Upper lobe of right lung (tissue), 1 donor: ENCODE measurements at regions not wholly inside any gene's neighbourhood (a gene's known extent, or its start where the extent isn't known, plus 50 kb on each side); places are given as distances from the start of the nearest gene placed in this dataset.

ENCODE experiments used
- ATAC-seq: fragments of 200-7000 bp; cut with Tn5 transposase; one replicate; pipeline ENCODE4 v1.9.1; 2020; ENCODE audit warnings: mild to moderate bottlenecking, moderate library complexity
- DNase-seq: peaks from one replicate; pipeline ENCODE4 v3.0.0-alpha.2; 2020
- H3K27ac ChIP-seq: fragments of 200-600 bp; one replicate; pipeline ENCODE4 v1.8.0; 2022
- H3K27me3 ChIP-seq: fragments of 200-600 bp; one replicate; pipeline ENCODE4 v1.8.0; 2022; ENCODE audit warnings: mild to moderate bottlenecking
- H3K36me3 ChIP-seq: fragments of 200-600 bp; one replicate; pipeline ENCODE4 v1.8.0; 2022
- H3K4me1 ChIP-seq: fragments of 200-600 bp; one replicate; pipeline ENCODE4 v1.8.0; 2022
- H3K4me3 ChIP-seq: fragments of 200-600 bp; one replicate; pipeline ENCODE4 v1.8.0; 2022; ENCODE audit warnings: mild to moderate bottlenecking
- H3K9me3 ChIP-seq: fragments of 200-600 bp; one replicate; pipeline ENCODE4 v1.8.0; 2022
- intact Hi-C: fragments of 100-400 bp; cut with DNase I; formaldehyde crosslinking; loops from one replicate; pipeline ENCODE4 v1.11.0; 2022
- TF ChIP-seq, protein P1 (sequence below): fragments of 200-600 bp; IDR thresholded peaks from one replicate; pipeline ENCODE4 v1.8.0; 2022; ENCODE audit warnings: antibody characterized with exemption
- donor health status: DM: no; HTN: yes; CAD: no; lungs with severe emphysema.

DNA sequence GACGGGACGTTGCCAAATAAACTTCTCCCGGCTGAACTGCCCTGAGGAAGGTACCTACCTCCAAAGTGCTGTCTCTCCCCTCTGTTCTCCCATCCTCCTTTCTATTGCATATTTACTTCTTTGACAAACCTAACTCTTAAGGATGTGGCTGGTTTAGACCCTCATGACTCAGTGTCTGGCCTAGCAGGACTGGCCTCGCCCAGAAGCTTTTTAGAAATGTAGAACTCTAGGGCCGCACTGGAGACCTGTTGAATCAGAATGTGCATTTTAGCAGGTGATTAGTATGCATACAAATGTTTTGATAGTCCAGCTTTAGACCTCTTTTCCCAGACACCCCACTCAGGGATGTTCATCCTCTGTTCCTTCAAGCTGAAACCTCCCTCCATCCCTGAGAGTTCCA, 335.9 kb downstream of the PIK3R1 start:
- Histone ChIP-seq H3K9me3 (no peaks in the 10 kb centered on the region), H3K27ac (no peak overlapping the region), H3K4me1 (no peaks in the 10 kb centered on the region), H3K36me3 (no peaks in the 10 kb centered on the region), H3K4me3 (no peak overlapping the region), H3K27me3 (no peaks in the 10 kb centered on the region)
- DNase-seq (no peak), ATAC-seq (no peak)
- intact Hi-C loops, result no loop called here
- TF ChIP-seq, protein P1, sequence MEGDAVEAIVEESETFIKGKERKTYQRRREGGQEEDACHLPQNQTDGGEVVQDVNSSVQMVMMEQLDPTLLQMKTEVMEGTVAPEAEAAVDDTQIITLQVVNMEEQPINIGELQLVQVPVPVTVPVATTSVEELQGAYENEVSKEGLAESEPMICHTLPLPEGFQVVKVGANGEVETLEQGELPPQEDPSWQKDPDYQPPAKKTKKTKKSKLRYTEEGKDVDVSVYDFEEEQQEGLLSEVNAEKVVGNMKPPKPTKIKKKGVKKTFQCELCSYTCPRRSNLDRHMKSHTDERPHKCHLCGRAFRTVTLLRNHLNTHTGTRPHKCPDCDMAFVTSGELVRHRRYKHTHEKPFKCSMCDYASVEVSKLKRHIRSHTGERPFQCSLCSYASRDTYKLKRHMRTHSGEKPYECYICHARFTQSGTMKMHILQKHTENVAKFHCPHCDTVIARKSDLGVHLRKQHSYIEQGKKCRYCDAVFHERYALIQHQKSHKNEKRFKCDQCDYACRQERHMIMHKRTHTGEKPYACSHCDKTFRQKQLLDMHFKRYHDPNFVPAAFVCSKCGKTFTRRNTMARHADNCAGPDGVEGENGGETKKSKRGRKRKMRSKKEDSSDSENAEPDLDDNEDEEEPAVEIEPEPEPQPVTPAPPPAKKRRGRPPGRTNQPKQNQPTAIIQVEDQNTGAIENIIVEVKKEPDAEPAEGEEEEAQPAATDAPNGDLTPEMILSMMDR, result no peak

DNA sequence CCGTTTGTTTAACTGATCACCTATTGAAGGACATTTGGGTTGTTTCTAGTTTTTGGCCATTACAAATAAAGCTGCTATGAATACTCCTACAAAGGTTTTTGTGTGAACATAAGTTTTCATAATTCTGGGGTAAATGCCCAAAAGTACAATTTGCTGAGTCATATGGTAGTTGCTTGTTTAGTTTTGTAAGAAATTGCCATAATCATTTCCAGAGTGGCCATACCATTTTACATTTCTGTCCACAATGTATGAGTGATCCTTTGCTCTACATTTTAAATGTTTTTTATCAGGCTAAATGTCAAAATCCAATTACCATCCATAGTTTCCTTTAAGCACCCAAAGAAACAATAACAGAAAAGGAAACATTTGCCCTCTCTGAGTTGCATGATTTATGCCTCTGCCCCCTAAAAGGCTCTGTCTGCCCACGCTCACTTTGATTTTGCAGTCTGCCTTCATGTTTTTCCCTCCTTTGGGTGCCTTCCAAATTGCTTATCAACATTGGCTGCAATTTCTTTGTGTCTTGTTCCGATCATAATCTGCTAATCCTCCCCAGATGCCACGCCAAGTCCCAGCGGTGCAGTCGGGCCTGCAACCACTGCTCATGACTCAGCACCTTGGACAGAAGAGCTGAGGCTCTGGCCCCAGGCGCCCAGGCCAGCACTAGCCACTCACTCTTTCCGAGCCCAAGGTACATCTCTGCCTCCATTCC, 339.2 kb downstream of the PIK3R1 start:
- Histone ChIP-seq H3K9me3 (no peaks in the 10 kb centered on the region), H3K36me3 (no peaks in the 10 kb centered on the region), H3K4me1 (no peaks in the 10 kb centered on the region), H3K27ac (no peak overlapping the region), H3K4me3 (no peak overlapping the region), H3K27me3 (no peaks in the 10 kb centered on the region)
- peak; percentile 41 for ATAC-seq
- no peak for DNase-seq
- TF ChIP-seq, protein P1, result no peak
- intact Hi-C loops, result no loop called here

DNA sequence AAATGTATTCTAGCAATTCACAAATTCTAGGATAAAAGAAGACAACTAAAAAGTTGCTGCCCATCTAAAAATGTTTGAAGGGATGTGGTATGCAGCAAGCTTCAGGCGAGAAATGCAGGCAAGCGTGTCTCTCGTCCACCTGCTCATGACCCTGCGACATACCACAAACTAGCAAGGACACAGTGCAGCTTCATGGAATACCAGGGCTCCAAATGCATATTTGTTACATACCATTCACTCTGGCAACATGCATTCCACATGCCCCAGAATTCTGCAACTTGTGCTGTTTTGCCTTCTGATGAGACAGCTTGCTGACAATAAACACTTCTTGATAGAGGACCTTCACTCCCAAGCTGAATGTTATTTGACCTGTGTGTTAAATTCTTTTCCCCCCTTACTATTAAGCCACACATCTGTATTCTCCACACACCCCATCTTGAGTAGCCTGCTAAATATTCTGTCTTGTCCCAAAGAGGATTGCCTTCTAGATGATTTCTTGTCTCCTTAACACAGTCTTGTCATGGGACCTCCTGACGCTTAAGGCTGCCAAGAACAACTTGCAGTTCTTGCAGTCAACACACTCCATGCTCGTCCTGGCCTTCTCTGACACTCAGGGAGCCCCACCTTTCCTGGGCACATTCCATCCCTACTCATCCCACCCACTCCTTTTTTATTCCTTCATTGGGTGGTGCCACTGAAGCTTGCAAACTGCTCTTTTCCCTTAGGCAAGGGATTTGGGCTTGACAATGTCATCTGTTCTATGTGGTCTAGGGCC, 340.5 kb downstream of the PIK3R1 start:
- Histone ChIP-seq H3K27me3 (no peaks in the 10 kb centered on the region), H3K27ac (no peak overlapping the region), H3K4me1 (no peaks in the 10 kb centered on the region), H3K9me3 (no peaks in the 10 kb centered on the region), H3K36me3 (no peaks in the 10 kb centered on the region), H3K4me3 (no peak overlapping the region)
- no peak for DNase-seq
- no peak for ATAC-seq
- TF ChIP-seq, protein P1, result no peak
- intact Hi-C loops, result no loop called here

DNA sequence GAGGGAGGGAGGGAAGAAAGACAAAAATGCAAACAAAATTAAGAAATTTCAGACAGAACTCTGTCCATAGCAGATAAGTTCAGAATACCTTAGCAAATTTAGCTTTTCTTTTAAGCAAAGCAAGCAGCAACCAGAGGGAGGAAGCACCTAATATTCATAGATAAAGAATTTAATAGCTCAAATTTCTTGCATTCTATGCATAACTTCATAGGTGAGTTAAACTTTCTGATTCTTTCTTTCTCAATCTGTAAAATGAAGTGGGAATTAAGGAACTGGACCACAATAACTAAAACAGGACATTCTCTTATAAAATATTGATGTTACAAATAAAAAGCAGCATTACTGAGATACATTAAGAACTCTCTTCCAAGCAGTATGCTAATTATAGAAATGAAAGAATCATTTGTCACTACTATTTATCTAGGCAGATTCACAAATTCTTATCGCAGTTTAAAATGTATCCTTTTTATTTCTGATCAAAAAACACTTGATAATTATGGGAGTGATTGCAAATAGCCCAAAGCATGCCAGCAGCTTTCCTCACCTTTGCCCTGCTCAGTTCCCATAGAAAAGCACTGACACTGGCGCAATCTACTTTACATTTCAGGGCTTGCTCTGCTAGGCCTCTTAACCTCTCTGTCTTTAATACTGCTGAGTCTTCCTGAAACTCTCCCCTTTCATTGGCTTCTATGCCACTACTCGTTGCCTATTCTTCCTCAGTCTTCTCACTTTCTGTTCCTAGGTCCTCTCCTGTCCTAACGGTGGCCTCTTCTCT, 341.8 kb downstream of the PIK3R1 start:
- H3K27ac ChIP-seq, result no peak overlapping the region
- no peaks in the 10 kb centered on the region for H3K36me3 ChIP-seq
- H3K9me3 ChIP-seq, result no peaks in the 10 kb centered on the region
- TF ChIP-seq, protein P1, result no peak
- no peak for DNase-seq
- intact Hi-C loops, result no loop called here
- H3K4me1 ChIP-seq, result no peaks in the 10 kb centered on the region
- no peak for ATAC-seq
- no peaks in the 10 kb centered on the region for H3K27me3 ChIP-seq
- H3K4me3 ChIP-seq, result no peak overlapping the region

DNA sequence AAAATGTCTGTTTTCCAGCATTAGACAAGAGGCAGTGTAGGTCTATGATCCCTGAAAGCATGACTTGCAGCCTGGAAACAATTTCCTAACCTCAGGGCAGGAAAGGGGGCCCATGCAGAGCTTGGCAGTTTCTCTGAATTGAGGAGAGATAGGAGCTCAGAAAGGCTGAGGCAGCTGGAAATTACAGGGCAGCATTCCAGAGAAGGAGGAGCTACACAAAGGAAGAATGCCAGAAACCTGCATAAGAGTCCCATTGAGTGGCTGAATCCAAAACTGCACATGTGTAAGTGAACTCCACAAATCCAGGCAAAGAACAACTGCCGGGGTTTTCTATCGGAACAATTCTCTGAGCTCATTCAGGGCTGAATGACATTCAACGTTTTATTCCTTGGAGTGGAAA, 346.8 kb downstream of the PIK3R1 start:
- ATAC-seq, result peak; percentile 64
- intact Hi-C loops, result no loop called here
- no peak for DNase-seq
- H3K4me1 ChIP-seq, result no peaks in the 10 kb centered on the region
- H3K27me3 ChIP-seq, result no peaks in the 10 kb centered on the region
- no peak overlapping the region for H3K4me3 ChIP-seq
- no peaks in the 10 kb centered on the region for H3K36me3 ChIP-seq
- no peaks in the 10 kb centered on the region for H3K9me3 ChIP-seq
- no peak overlapping the region for H3K27ac ChIP-seq
- TF ChIP-seq, protein P1, result no peak
